ENCODE measurements at regions not wholly inside any gene's neighbourhood (a gene's known extent, or its start where the extent isn't known, plus 50 kb on each side); places are given as distances from the start of the nearest gene placed in this dataset.
A peak's percentile ranks its signal among the peaks of the same experiment; 100 is the strongest.

DNA sequence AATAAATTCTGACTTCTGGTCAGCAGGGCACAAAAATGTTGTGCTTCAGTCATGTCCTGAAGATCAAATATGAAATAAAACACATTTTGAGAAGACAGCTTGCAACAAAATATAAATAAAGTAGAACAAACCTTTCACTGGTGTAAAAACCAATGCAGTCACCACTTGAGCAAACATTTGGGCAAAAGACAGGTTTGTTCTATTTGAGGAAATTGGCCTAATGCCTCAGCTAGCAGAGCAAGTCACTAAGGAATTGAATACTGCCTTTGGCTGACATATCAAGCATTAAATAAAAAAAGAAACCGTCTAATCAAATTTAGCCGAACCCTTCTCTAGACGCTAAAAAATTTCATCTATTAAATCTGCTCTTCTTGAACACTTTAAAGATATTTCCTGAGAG is 475.4 kb upstream of the CNTN3 start:
- Histone ChIP-seq H3K27me3 (ENCODE audit: insufficient read depth, low read length, poor library complexity) (no peaks in the 10 kb centered on the region), H2BK120ac (ENCODE audit: low read depth, low read length) (no peak overlapping the region), H3K4me2 (ENCODE audit: low read length) (no peak overlapping the region), H2AK5ac (ENCODE audit: low read length) (no peak overlapping the region), H3K79me1 (ENCODE audit: low read length) (no peaks in the 10 kb centered on the region), H4K8ac (ENCODE audit: low read depth, low read length) (no peak overlapping the region), H3K4ac (ENCODE audit: low read depth, low read length) (no peak overlapping the region), H3K56ac (ENCODE audit: low read length) (no peak overlapping the region), H2BK15ac (replicated peaks; ENCODE audit: low read depth) (no peak overlapping the region), H3K4me3 (ENCODE audit: low read length) (no peak overlapping the region), H3K4me1 (ENCODE audit: control insufficient read depth, low read depth, low read length) (no peaks in the 10 kb centered on the region), H3K79me2 (ENCODE audit: control insufficient read depth, insufficient read depth, low read length) (no peaks in the 10 kb centered on the region), H3K36me3 (ENCODE audit: control insufficient read depth, insufficient read depth, low read length) (no peaks in the 10 kb centered on the region), H3K9ac (ENCODE audit: low read length) (no peak overlapping the region), H2BK5ac (ENCODE audit: low read length) (no peak overlapping the region), H3K27ac (ENCODE audit: low read depth, low read length) (no peak overlapping the region), H3K18ac (ENCODE audit: low read length) (no peak overlapping the region), H4K5ac (ENCODE audit: low read length) (no peak overlapping the region), H3K23ac (ENCODE audit: low read length) (no peak overlapping the region)
- WGBS (ENCODE audit: extremely low coverage, insufficient coverage, low lambda C conversion rate), result no CpG with 5 or more reads among the region's 3 CpGs
- DNase-seq, result no peak

DNA sequence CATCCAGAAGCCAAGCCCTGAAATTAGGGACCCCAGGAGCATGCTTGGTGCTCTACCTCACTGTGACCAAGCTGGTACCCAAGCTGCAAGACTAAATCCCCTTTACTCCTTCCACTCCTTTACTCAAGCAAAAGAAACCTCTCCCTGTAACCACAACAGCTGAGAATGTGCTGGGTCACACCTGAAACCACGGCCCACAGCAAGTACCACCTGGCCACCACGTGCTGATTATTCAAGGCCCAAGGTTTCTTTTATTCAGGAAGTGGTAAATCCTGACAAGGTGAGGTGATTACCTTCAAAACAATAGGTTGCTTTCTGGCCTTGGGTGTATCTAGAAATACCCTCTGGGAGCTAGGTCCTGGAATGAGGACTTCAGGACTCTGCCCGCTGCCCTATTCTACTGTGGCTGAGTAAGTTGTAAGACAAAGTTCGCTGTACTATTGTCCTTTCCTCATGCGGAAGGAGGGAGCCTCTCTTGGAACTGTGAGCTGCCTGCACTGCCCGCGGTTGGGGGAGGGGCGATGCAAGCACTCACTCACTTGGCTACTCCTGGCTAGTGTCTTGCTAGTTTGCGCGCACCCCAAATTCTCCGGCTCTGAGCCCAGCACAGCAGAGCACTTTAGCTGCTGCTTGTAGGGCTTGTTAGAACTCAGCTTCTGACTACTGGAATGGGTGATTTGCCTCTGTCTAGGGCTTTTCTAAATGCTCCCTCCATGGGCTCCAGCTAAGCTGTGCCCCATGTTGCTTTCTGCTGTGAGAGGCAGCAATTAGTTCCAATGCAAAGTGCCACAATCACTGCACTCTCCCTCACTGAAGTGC is 487.1 kb upstream of the CNTN3 start:
- Histone ChIP-seq H3K27me3 (ENCODE audit: insufficient read depth, low read length, poor library complexity) (no peaks in the 10 kb centered on the region), H2BK15ac (replicated peaks; ENCODE audit: low read depth) (no peak overlapping the region)
- WGBS (ENCODE audit: extremely low coverage, insufficient coverage, low lambda C conversion rate), result no CpG with 5 or more reads among the region's 11 CpGs

DNA sequence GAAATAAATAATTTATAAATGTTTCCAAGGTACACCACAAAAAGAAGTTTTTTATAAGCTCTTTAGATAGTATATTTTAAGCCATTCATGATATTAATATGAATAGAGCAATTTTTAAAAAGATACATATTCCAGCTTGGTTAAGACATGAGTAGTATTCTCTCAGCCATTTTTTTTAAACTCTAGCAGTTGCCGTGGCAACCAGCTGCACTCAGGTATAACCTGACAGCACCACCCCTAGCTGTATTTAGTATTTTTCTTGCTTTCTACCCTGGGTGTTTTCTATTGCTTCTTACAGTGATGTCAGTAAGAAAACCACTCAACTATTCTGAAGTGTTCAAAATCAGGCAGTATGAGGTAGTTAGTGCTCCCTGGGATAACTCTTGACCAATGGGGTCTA is 496.3 kb upstream of the CNTN3 start:
- H3K4me1 ChIP-seq (ENCODE audit: control insufficient read depth, low read depth, low read length), result no peaks in the 10 kb centered on the region

More for the DNA sequence above, 487.1 kb upstream of the CNTN3 start:
- Histone ChIP-seq H3K4ac (ENCODE audit: low read depth, low read length) (no peak overlapping the region), H3K36me3 (ENCODE audit: control insufficient read depth, insufficient read depth, low read length) (no peaks in the 10 kb centered on the region), H4K5ac (ENCODE audit: low read length) (peak overlapping the region; percentile 78), H3K18ac (ENCODE audit: low read length) (no peak overlapping the region), H2BK5ac (ENCODE audit: low read length) (no peak overlapping the region), H3K4me3 (ENCODE audit: low read length) (no peak overlapping the region), H2BK120ac (ENCODE audit: low read depth, low read length) (no peak overlapping the region), H2AK5ac (ENCODE audit: low read length) (no peak overlapping the region), H3K27ac (ENCODE audit: low read depth, low read length) (no peak overlapping the region), H4K8ac (ENCODE audit: low read depth, low read length) (no peak overlapping the region), H3K56ac (ENCODE audit: low read length) (peak overlapping the region; percentile 35), H3K9ac (ENCODE audit: low read length) (no peak overlapping the region), H3K4me1 (ENCODE audit: control insufficient read depth, low read depth, low read length) (peaks cover 5% of the 10 kb centered on the region), H3K4me2 (ENCODE audit: low read length) (peak overlapping the region; percentile 15), H3K79me2 (ENCODE audit: control insufficient read depth, insufficient read depth, low read length) (no peaks in the 10 kb centered on the region), H3K23ac (ENCODE audit: low read length) (no peak overlapping the region), H3K79me1 (ENCODE audit: low read length) (no peaks in the 10 kb centered on the region)
- peak; percentile 71 for DNase-seq

DNA sequence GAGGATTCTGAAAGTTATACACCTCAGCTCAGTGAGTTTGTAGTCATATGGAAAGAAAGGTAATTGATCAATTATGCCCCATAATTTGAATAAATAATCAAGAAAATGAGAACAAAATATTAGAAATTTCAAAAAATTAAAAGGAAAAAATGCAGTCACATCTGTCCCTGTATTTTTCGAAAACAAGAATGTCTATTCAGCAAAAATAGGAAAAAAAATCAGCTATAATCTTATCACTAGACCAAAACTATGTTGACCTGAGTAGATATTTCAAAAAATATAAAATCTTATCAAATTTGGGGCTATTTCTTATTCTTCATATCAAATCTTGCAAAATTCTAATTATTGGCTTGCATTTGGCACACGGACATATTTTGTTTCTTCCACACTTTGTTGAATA is 501.2 kb upstream of the CNTN3 start:
- Histone ChIP-seq H4K5ac (ENCODE audit: low read length) (no peak overlapping the region), H3K56ac (ENCODE audit: low read length) (no peak overlapping the region), H2BK5ac (ENCODE audit: low read length) (no peak overlapping the region), H2AK5ac (ENCODE audit: low read length) (no peak overlapping the region), H3K4me3 (ENCODE audit: low read length) (no peak overlapping the region), H3K18ac (ENCODE audit: low read length) (no peak overlapping the region), H3K4me2 (ENCODE audit: low read length) (no peak overlapping the region), H3K27ac (ENCODE audit: low read depth, low read length) (no peak overlapping the region), H3K79me1 (ENCODE audit: low read length) (no peaks in the 10 kb centered on the region), H2BK15ac (replicated peaks; ENCODE audit: low read depth) (no peak overlapping the region), H3K27me3 (ENCODE audit: insufficient read depth, low read length, poor library complexity) (no peaks in the 10 kb centered on the region), H3K4me1 (ENCODE audit: control insufficient read depth, low read depth, low read length) (no peaks in the 10 kb centered on the region), H4K8ac (ENCODE audit: low read depth, low read length) (no peak overlapping the region), H3K9ac (ENCODE audit: low read length) (no peak overlapping the region), H3K4ac (ENCODE audit: low read depth, low read length) (no peak overlapping the region), H3K79me2 (ENCODE audit: control insufficient read depth, insufficient read depth, low read length) (no peaks in the 10 kb centered on the region), H2BK120ac (ENCODE audit: low read depth, low read length) (no peak overlapping the region), H3K36me3 (ENCODE audit: control insufficient read depth, insufficient read depth, low read length) (no peaks in the 10 kb centered on the region), H3K23ac (ENCODE audit: low read length) (no peak overlapping the region)
- no peak for DNase-seq
- no CpG with 5 or more reads among the region's 2 CpGs for WGBS (ENCODE audit: extremely low coverage, insufficient coverage, low lambda C conversion rate)

More for the DNA sequence above, 496.3 kb upstream of the CNTN3 start:
- Histone ChIP-seq H3K9ac (ENCODE audit: low read length) (no peak overlapping the region), H3K36me3 (ENCODE audit: control insufficient read depth, insufficient read depth, low read length) (no peaks in the 10 kb centered on the region), H3K79me1 (ENCODE audit: low read length) (no peaks in the 10 kb centered on the region), H2AK5ac (ENCODE audit: low read length) (no peak overlapping the region), H2BK15ac (replicated peaks; ENCODE audit: low read depth) (no peak overlapping the region), H3K27ac (ENCODE audit: low read depth, low read length) (no peak overlapping the region), H4K8ac (ENCODE audit: low read depth, low read length) (no peak overlapping the region), H3K4me3 (ENCODE audit: low read length) (no peak overlapping the region), H3K56ac (ENCODE audit: low read length) (no peak overlapping the region), H3K18ac (ENCODE audit: low read length) (no peak overlapping the region), H3K4ac (ENCODE audit: low read depth, low read length) (no peak overlapping the region), H3K23ac (ENCODE audit: low read length) (no peak overlapping the region), H3K79me2 (ENCODE audit: control insufficient read depth, insufficient read depth, low read length) (no peaks in the 10 kb centered on the region), H2BK5ac (ENCODE audit: low read length) (no peak overlapping the region), H3K4me2 (ENCODE audit: low read length) (no peak overlapping the region), H3K27me3 (ENCODE audit: insufficient read depth, low read length, poor library complexity) (no peaks in the 10 kb centered on the region), H2BK120ac (ENCODE audit: low read depth, low read length) (no peak overlapping the region), H4K5ac (ENCODE audit: low read length) (no peak overlapping the region)
- no CpG with 5 or more reads among the region's 1 CpG for WGBS (ENCODE audit: extremely low coverage, insufficient coverage, low lambda C conversion rate)
- DNase-seq, result peak; percentile 8

DNA sequence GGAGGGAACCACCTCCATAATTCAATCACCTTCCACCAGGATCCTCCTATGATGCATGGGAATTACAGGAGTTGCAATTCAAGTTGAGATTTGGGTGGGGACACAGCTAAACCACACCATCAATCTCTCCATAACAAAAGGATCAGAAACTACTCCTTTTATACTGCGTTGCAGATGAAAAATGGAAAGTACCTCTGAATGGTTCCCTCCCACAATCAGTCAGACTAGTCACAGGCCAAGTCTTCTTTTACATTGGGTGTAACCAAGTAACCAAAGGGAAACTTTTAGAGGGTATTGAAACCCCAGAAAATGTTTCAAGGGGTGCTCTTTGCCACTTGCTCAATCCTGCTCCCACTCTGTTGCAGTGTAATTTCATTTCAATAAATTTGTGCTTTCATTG is 504.3 kb upstream of the CNTN3 start:
- Histone ChIP-seq H3K4me1 (ENCODE audit: control insufficient read depth, low read depth, low read length) (no peaks in the 10 kb centered on the region), H3K79me2 (ENCODE audit: control insufficient read depth, insufficient read depth, low read length) (no peaks in the 10 kb centered on the region), H3K36me3 (ENCODE audit: control insufficient read depth, insufficient read depth, low read length) (no peaks in the 10 kb centered on the region), H3K4ac (ENCODE audit: low read depth, low read length) (no peak overlapping the region), H4K8ac (ENCODE audit: low read depth, low read length) (no peak overlapping the region), H3K79me1 (ENCODE audit: low read length) (no peaks in the 10 kb centered on the region), H2AK5ac (ENCODE audit: low read length) (no peak overlapping the region), H2BK120ac (ENCODE audit: low read depth, low read length) (no peak overlapping the region), H3K27me3 (ENCODE audit: insufficient read depth, low read length, poor library complexity) (no peaks in the 10 kb centered on the region), H3K18ac (ENCODE audit: low read length) (no peak overlapping the region), H3K4me2 (ENCODE audit: low read length) (no peak overlapping the region), H2BK5ac (ENCODE audit: low read length) (no peak overlapping the region), H3K56ac (ENCODE audit: low read length) (no peak overlapping the region), H3K4me3 (ENCODE audit: low read length) (no peak overlapping the region), H3K9ac (ENCODE audit: low read length) (no peak overlapping the region), H3K27ac (ENCODE audit: low read depth, low read length) (no peak overlapping the region), H4K5ac (ENCODE audit: low read length) (no peak overlapping the region), H3K23ac (ENCODE audit: low read length) (no peak overlapping the region), H2BK15ac (replicated peaks; ENCODE audit: low read depth) (no peak overlapping the region)
- no CpG with 5 or more reads among the region's 1 CpG for WGBS (ENCODE audit: extremely low coverage, insufficient coverage, low lambda C conversion rate)
- no peak for DNase-seq

DNA sequence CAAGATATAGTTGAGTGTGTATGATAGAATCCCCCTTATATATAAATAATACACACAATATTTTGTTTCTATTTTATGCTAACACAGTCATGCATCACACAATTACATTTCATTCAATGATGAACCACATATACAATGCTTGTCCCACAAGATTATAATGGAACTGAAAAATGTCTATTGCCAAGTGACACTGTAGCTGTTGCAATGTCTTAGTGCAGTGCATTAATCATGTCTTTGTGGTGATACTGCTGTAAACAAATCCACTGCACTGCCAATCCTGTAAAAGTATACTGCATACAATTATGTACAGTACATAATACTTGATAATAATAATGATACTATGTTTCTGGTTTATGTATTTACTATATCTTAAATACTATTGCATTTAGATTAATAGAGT is 512.1 kb upstream of the CNTN3 start:
- Histone ChIP-seq H3K36me3 (ENCODE audit: control insufficient read depth, insufficient read depth, low read length) (no peaks in the 10 kb centered on the region), H2BK120ac (ENCODE audit: low read depth, low read length) (no peak overlapping the region), H3K4me2 (ENCODE audit: low read length) (no peak overlapping the region), H2AK5ac (ENCODE audit: low read length) (no peak overlapping the region), H3K79me1 (ENCODE audit: low read length) (no peaks in the 10 kb centered on the region), H3K4me3 (ENCODE audit: low read length) (no peak overlapping the region), H3K9ac (ENCODE audit: low read length) (no peak overlapping the region), H3K27ac (ENCODE audit: low read depth, low read length) (no peak overlapping the region), H4K5ac (ENCODE audit: low read length) (no peak overlapping the region), H3K27me3 (ENCODE audit: insufficient read depth, low read length, poor library complexity) (no peaks in the 10 kb centered on the region), H3K18ac (ENCODE audit: low read length) (no peak overlapping the region), H4K8ac (ENCODE audit: low read depth, low read length) (no peak overlapping the region), H3K4me1 (ENCODE audit: control insufficient read depth, low read depth, low read length) (no peaks in the 10 kb centered on the region), H3K56ac (ENCODE audit: low read length) (no peak overlapping the region), H2BK5ac (ENCODE audit: low read length) (no peak overlapping the region), H2BK15ac (replicated peaks; ENCODE audit: low read depth) (no peak overlapping the region), H3K79me2 (ENCODE audit: control insufficient read depth, insufficient read depth, low read length) (no peaks in the 10 kb centered on the region), H3K23ac (ENCODE audit: low read length) (no peak overlapping the region), H3K4ac (ENCODE audit: low read depth, low read length) (no peak overlapping the region)
- no peak for DNase-seq

Data from mesendoderm (in vitro differentiated cells).